Calu3 (cell line): ENCODE measurements at regions not wholly inside any gene's neighbourhood (a gene's known extent, or its start where the extent isn't known, plus 50 kb on each side); places are given as distances from the start of the nearest gene placed in this dataset.

ENCODE experiments used
- BruUV-seq: library from RNA; stranded (reverse); fragments of 400-500 nt; replicated peaks from 2 replicates; lab custom pipeline; 2021; lab: Mats Ljungman, UMichigan
- CTCF ChIA-PET: fragments of 300-600 bp; sonication (Branson Sonifier 250); formaldehyde crosslinking; loops from one replicate; lab custom pipeline; 2022; ENCODE audit warnings: antibody characterized with exemption; lab: Charles Lee
- DNase-seq: peaks from one replicate; pipeline ENCODE4 v3.0.0; 2022
- H3K27ac Mint-ChIP-seq: one replicate; pipeline ENCODE4 v1.8.0; 2022; ENCODE audit warnings: mixed read lengths; ENCODE audit not compliant: unreplicated experiment
- H3K27me3 Mint-ChIP-seq: one replicate; pipeline ENCODE4 v1.8.0; 2022; ENCODE audit warnings: mixed read lengths; ENCODE audit not compliant: unreplicated experiment
- H3K36me3 Mint-ChIP-seq: one replicate; pipeline ENCODE4 v1.8.0; 2022; ENCODE audit warnings: mild to moderate bottlenecking, moderate library complexity, mixed read lengths; ENCODE audit not compliant: insufficient read depth, unreplicated experiment
- H3K4me1 Mint-ChIP-seq: one replicate; pipeline ENCODE4 v1.8.0; 2022; ENCODE audit warnings: mild to moderate bottlenecking, low read depth, mixed read lengths; ENCODE audit not compliant: unreplicated experiment
- H3K4me3 Mint-ChIP-seq: one replicate; pipeline ENCODE4 v1.8.0; 2022; ENCODE audit warnings: mild to moderate bottlenecking, low read depth, moderate library complexity, mixed read lengths; ENCODE audit not compliant: unreplicated experiment
- H3K9me3 Mint-ChIP-seq: one replicate; pipeline ENCODE4 v1.8.0; 2022; ENCODE audit warnings: low read depth, mixed read lengths; ENCODE audit not compliant: unreplicated experiment
- CTCF ChIP-seq: fragments of 200-600 bp; IDR thresholded peaks from one replicate; pipeline ENCODE4 v1.8.0; 2022; ENCODE audit warnings: antibody characterized with exemption; ENCODE audit not compliant: unreplicated experiment
- intact Hi-C: fragments of 100-400 bp; cut with micrococcal nuclease; formaldehyde crosslinking; loops from one replicate; pipeline ENCODE4 v1.10.0; 2022; ENCODE audit not compliant: unreplicated experiment

DNA sequence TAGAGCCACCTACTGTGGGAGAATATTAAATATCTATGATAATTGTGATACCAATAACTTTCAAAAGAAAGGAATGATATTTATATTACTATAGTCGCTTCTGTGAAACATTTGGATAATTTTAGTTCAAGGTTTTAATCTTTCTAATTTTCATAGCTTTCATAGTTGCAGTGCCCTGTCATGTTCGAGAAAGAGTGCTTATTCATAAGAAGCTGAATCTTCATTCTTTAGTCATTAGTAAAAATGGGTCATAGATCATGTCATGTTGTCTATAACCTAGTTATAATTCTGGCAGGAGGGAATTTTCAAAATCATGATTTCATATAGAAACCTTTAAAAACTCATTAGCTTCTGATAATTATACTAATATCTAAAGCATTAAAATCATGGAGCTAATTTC lies 685.6 kb downstream of the CETN3 start:
- no peaks in the 10 kb centered on the region for H3K9me3 Mint-ChIP-seq
- no peak overlapping the region for H3K4me3 Mint-ChIP-seq
- no peaks in the 10 kb centered on the region for H3K27me3 Mint-ChIP-seq
- H3K4me1 Mint-ChIP-seq: no peaks in the 10 kb centered on the region
- TF ChIP-seq CTCF: no peak
- no TSS peak for BruUV-seq
- CTCF ChIA-PET: no interaction called here
- no peak for DNase-seq
- no peaks in the 10 kb centered on the region for H3K36me3 Mint-ChIP-seq
- no peak overlapping the region for H3K27ac Mint-ChIP-seq
- intact Hi-C loops: no loop called here

DNA sequence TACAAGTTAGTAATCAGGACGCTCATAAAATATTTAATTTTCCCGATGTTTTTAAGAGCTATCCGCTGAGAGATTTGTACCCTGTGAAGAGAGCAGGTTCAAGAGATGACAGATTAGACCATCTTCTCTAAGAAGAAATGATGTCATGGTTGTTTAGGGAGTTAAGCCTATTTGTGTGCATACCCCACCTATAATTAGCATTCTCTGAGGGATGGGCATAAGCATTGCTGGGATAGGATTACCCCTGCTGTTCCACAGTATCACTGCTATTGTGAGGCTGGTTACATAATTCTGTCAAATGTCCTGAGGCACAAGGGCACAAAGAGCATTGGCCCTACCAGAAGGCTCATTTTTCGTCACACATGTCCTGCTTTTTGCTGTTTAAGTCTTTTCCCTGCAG lies 687.0 kb downstream of the CETN3 start:
- intact Hi-C loops: no loop called here
- no peaks in the 10 kb centered on the region for H3K9me3 Mint-ChIP-seq
- H3K27ac Mint-ChIP-seq: no peak overlapping the region
- H3K4me1 Mint-ChIP-seq: no peaks in the 10 kb centered on the region
- no peak for DNase-seq
- no peak overlapping the region for H3K4me3 Mint-ChIP-seq
- H3K27me3 Mint-ChIP-seq: no peaks in the 10 kb centered on the region
- H3K36me3 Mint-ChIP-seq: no peaks in the 10 kb centered on the region
- TF ChIP-seq CTCF: no peak
- BruUV-seq: no TSS peak
- CTCF ChIA-PET: no interaction called here

DNA sequence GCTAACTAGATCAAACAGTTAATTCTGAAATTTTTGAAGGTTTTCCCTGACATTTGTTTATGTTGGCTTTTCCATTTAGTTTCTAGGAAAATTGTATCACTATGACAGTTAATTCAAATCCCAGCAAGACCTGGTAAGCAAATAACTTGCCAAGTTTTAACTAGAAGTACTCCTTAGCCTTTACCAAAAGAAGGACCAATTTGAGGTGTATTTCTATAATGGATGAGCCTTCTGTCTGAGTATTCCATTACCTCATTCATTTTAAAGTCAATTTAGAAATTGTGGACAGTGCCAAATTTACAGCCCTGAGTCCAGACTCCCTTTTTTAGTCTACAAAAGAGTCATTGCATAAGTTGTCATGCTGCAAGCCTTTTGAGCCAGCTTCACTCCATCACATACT lies 687.6 kb downstream of the CETN3 start:
- CTCF ChIA-PET: no interaction called here
- Mint-ChIP-seq H3K27me3 (no peaks in the 10 kb centered on the region), H3K36me3 (no peaks in the 10 kb centered on the region), H3K4me1 (no peaks in the 10 kb centered on the region), H3K27ac (no peak overlapping the region), H3K4me3 (no peak overlapping the region), H3K9me3 (no peaks in the 10 kb centered on the region)
- no peak for TF ChIP-seq CTCF
- intact Hi-C loops: no loop called here
- no peak for DNase-seq
- BruUV-seq: no TSS peak

DNA sequence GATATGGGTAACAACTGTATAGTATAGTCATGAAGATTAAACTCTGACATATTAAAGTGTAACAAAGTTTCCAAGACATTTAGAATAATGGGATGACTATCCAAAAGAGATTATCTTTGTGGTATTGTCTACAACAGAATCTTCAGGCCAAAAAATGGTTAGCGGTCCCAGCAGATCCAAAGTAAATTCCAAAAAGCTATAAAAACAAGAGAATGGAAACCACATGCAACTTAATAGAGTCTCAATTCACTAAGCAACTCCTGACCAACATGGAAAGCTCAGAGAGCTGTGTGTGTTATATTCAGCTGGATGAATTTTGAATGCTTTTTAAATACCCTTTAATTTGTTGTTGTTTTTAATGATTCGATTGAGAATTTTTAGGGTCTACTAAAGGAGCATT lies 688.2 kb downstream of the CETN3 start:
- no TSS peak for BruUV-seq
- CTCF ChIA-PET: no interaction called here
- H3K27me3 Mint-ChIP-seq: no peaks in the 10 kb centered on the region
- H3K36me3 Mint-ChIP-seq: no peaks in the 10 kb centered on the region
- intact Hi-C loops: no loop called here
- no peak overlapping the region for H3K27ac Mint-ChIP-seq
- H3K9me3 Mint-ChIP-seq: no peaks in the 10 kb centered on the region
- H3K4me3 Mint-ChIP-seq: no peak overlapping the region
- TF ChIP-seq CTCF: no peak
- no peaks in the 10 kb centered on the region for H3K4me1 Mint-ChIP-seq
- no peak for DNase-seq
